GM12892 (cell line): ENCODE measurements at regions not wholly inside any gene's neighbourhood (a gene's known extent, or its start where the extent isn't known, plus 50 kb on each side); places are given as distances from the start of the nearest gene placed in this dataset.

Experiments used
- POLR2A ChIP-seq: IDR thresholded peaks from 2 replicates; pipeline ENCODE4 v1.6.1; 2011; ENCODE audit warnings: low read depth, low read length, control low read depth
- POLR2AphosphoS5 ChIP-seq: IDR thresholded peaks from 2 replicates; pipeline ENCODE4 v1.6.1; 2011; ENCODE audit warnings: low read depth, low read length, control low read depth

- TF ChIP-seq POLR2AphosphoS5 (no peak), POLR2A (no peak)
Observed at GRCh38 chr9:82147798-82148425, 159.3 kb downstream of the SPATA31D1 start.
